Mucosa of descending colon (tissue), 3 donors: ENCODE measurements at regions not wholly inside any gene's neighbourhood (a gene's known extent, or its start where the extent isn't known, plus 50 kb on each side); places are given as distances from the start of the nearest gene placed in this dataset.

Experiments
- ATAC-seq: fragments of 200-7000 bp; cut with Tn5 transposase; one replicate; pipeline ENCODE4 v1.9.1; 2020; ENCODE audit warnings: mild to moderate bottlenecking, moderate library complexity
- DNase-seq, 3 donors: peaks; one replicate each; pipeline ENCODE4 v3.0.0-alpha.2; 2020
- H3K36me3 ChIP-seq: fragments of 200-600 bp; one replicate; pipeline ENCODE4 v1.8.0; 2021; ENCODE audit warnings: low read depth, mild to moderate bottlenecking
- H3K4me1 ChIP-seq: fragments of 200-600 bp; one replicate; pipeline ENCODE4 v1.8.0; 2021; ENCODE audit warnings: low read depth, mild to moderate bottlenecking
- H3K4me3 ChIP-seq: fragments of 200-600 bp; one replicate; pipeline ENCODE4 v1.8.0; 2021; ENCODE audit warnings: mild to moderate bottlenecking
- H3K9me3 ChIP-seq: fragments of 200-600 bp; one replicate; pipeline ENCODE4 v1.8.0; 2021; ENCODE audit warnings: mild to moderate bottlenecking
- CTCF ChIP-seq: fragments of 200-600 bp; IDR thresholded peaks from one replicate; pipeline ENCODE4 v1.8.0; 2022; ENCODE audit warnings: antibody characterized with exemption, mild to moderate bottlenecking
- intact Hi-C, 2 donors: fragments of 100-400 bp; cut with DNase I in 1 of 2; cut with micrococcal nuclease in 1 of 2; formaldehyde crosslinking; loops; one replicate each; pipeline versions ENCODE4 v1.11.0 to v1.11.1; 2022; cut with DNase I, micrococcal nuclease
- donor health status: DM: no; HTN: no; CAD: no; lungs with moderate emphysema.
- donor health status: DM: no; HTN: no; CAD: no.
- donor health status: DM: no; HTN: yes; CAD: no.

- ATAC-seq (no peak), DNase-seq (no peak)
- Histone ChIP-seq H3K36me3 (no peaks in the 10 kb centered on the region), H3K4me3 (no peak overlapping the region), H3K4me1 (no peaks in the 10 kb centered on the region), H3K9me3 (peaks cover under 1% of the 10 kb centered on the region)
- intact Hi-C loops, result no loop called here
- no peak for TF ChIP-seq CTCF
Observed at GRCh38 chr3:13173186-13173585, 100.0 kb upstream of the IQSEC1 start.

- DNase-seq (no peak), ATAC-seq (no peak)
- Histone ChIP-seq H3K4me1 (no peaks in the 10 kb centered on the region), H3K9me3 (no peaks in the 10 kb centered on the region), H3K36me3 (no peaks in the 10 kb centered on the region), H3K4me3 (no peak overlapping the region)
- intact Hi-C loops, result no loop called here
- TF ChIP-seq CTCF, result no peak
Observed at GRCh38 chr3:13172644-13173013, 99.4 kb upstream of the IQSEC1 start.

GRCh38 chr3:13171704-13172643 is 98.7 kb upstream of the IQSEC1 start:
- no peaks in the 10 kb centered on the region for H3K36me3 ChIP-seq
- intact Hi-C loops, result no loop called here
- DNase-seq, result no peak

GRCh38 chr3:13170317-13170716 is 97.1 kb upstream of the IQSEC1 start:
- TF ChIP-seq CTCF, result no peak
- DNase-seq (no peak), ATAC-seq (no peak)
- intact Hi-C loops, result no loop called here
- no peaks in the 10 kb centered on the region for H3K4me1 ChIP-seq
- H3K9me3 ChIP-seq, result no peaks in the 10 kb centered on the region
- no peak overlapping the region for H3K4me3 ChIP-seq
- no peaks in the 10 kb centered on the region for H3K36me3 ChIP-seq

More at GRCh38 chr3:13171704-13172643, 98.7 kb upstream of the IQSEC1 start:
- no peak for TF ChIP-seq CTCF
- Histone ChIP-seq H3K9me3 (no peaks in the 10 kb centered on the region), H3K4me1 (no peaks in the 10 kb centered on the region), H3K4me3 (no peak overlapping the region)
- no peak for ATAC-seq

GRCh38 chr3:13168391-13168790 is 95.2 kb upstream of the IQSEC1 start:
- no peak for TF ChIP-seq CTCF
- Histone ChIP-seq H3K4me3 (no peak overlapping the region), H3K4me1 (no peaks in the 10 kb centered on the region), H3K9me3 (no peaks in the 10 kb centered on the region), H3K36me3 (no peaks in the 10 kb centered on the region)
- intact Hi-C loops, result no loop called here
- ATAC-seq (no peak), DNase-seq (no peak)
